GM12875 (cell line): ENCODE measurements at regions not wholly inside any gene's neighbourhood (a gene's known extent, or its start where the extent isn't known, plus 50 kb on each side); places are given as distances from the start of the nearest gene placed in this dataset.

ENCODE experiments used
- H3K4me3 ChIP-seq: one replicate; pipeline ENCODE4 v1.5.1; 2011; ENCODE audit warnings: low read depth, low read length, control low read depth
- TF ChIP-seq, protein P1 (sequence below): IDR thresholded peaks from 2 replicates; pipeline ENCODE4 v1.5.1; 2011; ENCODE audit warnings: low read depth, mild to moderate bottlenecking, control low read depth, inconsistent platforms, low read length, moderate library complexity, borderline replicate concordance; ENCODE audit not compliant: insufficient read depth

DNA sequence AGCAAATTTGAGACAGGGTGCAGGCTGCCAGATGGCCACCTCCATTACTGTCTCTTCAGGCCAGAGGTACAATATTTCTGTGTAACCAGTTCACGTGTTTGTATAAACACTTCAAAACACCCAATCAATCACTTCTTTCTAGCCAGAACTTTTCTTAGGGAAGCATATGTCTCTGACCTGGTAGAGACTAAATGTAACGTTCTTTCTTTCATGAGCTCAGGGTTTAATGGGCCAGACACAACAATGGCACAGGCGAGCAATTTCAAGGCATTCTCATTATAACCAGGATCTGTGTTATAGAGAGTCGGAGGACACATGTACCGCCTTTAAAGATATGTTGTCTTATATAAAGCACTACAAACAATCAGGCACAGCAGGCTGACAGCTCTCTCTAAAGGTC is 1846.4 kb upstream of the PIK3C3 start:
- no peak overlapping the region for H3K4me3 ChIP-seq
- TF ChIP-seq, protein P1, sequence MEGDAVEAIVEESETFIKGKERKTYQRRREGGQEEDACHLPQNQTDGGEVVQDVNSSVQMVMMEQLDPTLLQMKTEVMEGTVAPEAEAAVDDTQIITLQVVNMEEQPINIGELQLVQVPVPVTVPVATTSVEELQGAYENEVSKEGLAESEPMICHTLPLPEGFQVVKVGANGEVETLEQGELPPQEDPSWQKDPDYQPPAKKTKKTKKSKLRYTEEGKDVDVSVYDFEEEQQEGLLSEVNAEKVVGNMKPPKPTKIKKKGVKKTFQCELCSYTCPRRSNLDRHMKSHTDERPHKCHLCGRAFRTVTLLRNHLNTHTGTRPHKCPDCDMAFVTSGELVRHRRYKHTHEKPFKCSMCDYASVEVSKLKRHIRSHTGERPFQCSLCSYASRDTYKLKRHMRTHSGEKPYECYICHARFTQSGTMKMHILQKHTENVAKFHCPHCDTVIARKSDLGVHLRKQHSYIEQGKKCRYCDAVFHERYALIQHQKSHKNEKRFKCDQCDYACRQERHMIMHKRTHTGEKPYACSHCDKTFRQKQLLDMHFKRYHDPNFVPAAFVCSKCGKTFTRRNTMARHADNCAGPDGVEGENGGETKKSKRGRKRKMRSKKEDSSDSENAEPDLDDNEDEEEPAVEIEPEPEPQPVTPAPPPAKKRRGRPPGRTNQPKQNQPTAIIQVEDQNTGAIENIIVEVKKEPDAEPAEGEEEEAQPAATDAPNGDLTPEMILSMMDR = no peak

DNA sequence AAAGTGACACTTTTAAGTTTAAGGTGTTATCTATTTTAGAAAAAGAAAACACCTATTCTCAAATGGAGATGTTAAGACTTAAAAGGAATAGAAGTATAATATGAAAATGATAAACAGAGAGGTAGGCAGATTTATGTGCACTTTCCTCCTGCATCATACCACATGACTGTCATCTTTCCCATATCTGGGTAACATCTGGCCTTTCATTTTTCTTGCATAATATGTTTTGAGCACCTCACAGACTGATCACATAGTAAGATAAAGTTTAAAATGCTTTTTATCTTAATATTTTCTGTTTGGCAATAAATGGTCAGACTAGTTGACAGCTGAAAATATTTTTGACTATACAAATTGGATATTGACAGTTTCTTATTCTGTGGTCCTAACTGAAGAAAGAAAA is 1852.1 kb upstream of the PIK3C3 start:
- no peak overlapping the region for H3K4me3 ChIP-seq
- TF ChIP-seq, protein P1 = no peak

DNA sequence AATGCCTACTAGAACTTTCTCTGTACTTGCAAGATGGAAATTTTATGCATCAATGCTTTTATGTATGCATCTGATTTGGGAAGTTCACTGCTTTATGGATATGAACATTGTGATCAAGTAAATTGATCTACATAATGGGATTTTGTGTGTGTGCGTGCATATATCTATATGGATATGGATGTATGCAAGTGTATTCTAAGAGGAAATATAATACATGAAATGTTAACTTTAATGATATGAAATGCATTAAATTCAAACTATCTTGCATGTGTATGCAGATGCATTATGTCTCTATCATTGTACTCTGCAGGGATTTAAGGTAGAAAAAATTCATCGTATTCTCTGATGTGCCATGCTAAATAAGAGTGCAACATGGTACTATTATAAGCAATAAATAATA is 1855.4 kb upstream of the PIK3C3 start:
- H3K4me3 ChIP-seq = no peak overlapping the region
- TF ChIP-seq, protein P1 = no peak

DNA sequence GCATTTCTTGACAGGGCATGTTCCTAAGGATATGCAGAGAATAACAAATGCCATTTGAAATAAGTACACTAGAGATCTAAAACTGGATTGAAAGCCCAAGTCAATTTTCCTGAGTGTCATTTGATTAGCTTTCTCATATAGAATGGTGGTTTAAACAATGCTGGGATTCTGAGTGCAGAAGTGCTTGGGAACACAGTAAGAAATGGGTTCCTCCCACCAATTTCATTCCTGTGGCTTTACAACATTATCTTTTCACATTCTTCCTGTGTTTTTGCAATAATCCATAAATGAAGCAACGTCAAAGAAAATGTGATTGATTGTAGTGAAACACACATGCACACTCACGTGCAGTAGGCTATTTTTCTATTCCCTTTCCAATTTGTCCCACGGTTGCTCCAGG is 1858.4 kb upstream of the PIK3C3 start:
- TF ChIP-seq, protein P1 = no peak

DNA sequence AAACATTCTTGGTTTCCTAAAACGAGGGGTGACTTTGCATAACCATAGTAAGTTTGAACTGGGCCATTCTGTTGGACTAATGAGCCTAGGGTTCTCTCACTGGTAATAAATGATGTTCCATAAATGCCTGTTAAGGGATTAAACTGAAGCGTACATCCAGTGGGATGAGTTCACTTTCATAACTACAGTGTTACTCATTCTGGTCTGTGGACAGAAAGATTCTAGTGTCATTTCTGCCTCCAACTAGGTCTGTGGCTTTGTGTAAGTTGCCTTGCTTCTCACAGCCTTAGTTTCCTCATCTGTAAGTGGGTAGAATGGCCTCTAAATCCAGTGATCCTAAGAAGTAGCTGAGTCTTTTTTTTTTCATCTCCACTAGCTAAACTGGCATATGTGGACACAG is 1860.6 kb upstream of the PIK3C3 start:
- TF ChIP-seq, protein P1 = no peak
- H3K4me3 ChIP-seq = no peak overlapping the region

More for the DNA sequence above, 1858.4 kb upstream of the PIK3C3 start:
- H3K4me3 ChIP-seq = no peak overlapping the region

DNA sequence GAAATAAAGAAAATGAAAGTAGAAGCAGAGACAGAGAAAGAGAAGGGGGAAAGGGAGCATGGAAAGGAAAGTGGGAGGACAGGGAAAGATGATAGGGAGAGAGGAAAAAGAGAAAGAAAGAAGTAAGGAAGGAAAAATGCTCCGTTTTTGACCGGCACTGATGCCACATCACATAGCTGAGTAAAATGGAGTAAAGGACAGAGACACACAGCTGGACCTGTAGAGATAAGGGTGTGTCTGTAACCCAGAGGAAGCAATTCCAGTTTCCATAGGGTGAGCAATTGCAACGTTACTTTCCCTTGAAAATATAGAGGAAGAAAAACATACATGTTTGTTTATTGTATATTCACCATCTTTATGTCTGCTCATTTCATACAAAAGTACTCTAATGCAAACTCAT is 1866.9 kb upstream of the PIK3C3 start:
- TF ChIP-seq, protein P1 = no peak
- no peak overlapping the region for H3K4me3 ChIP-seq

DNA sequence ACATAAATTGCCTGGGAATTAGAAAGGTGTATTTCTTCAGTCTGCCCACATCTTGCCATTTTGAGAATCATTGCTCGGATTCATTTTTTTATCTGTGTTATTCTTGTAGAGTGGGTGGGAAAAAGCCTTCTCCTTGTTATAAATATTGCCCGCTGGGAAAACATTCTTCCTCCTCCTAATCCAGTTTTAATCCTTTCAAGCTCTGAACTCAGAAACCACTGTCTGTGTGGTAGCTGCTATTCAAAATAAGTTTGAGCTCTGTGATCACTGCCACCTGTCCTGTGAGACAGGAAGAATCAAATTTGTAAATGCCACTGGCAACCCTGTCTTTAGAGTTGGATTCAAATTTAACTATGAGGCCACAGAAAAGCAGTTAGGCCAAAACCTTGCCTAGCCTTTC is 1875.2 kb upstream of the PIK3C3 start:
- H3K4me3 ChIP-seq = no peak overlapping the region

More for the DNA sequence above, 1875.2 kb upstream of the PIK3C3 start:
- TF ChIP-seq, protein P1 = no peak
